HL-60 (cell line): ENCODE measurements at regions not wholly inside any gene's neighbourhood (a gene's known extent, or its start where the extent isn't known, plus 50 kb on each side); places are given as distances from the start of the nearest gene placed in this dataset.

Experiments used
- DNase-seq, 2 experiments: peaks; one replicate each; pipeline ENCODE4 v3.0.0-alpha.2; 2010 to 2020; ENCODE audit warnings: low read depth in 1 of 2, low spot score in 1 of 2
- H3K27ac ChIP-seq: fragments of 250-450 bp; sonication (Bioruptor Pico); replicated peaks from 2 replicates; pipeline ENCODE4 v1.5.1; 2020; ENCODE audit warnings: mild to moderate bottlenecking, moderate library complexity
- H3K27me3 ChIP-seq: fragments of 250-450 bp; sonication (Bioruptor Pico); 2 replicates; pipeline ENCODE4 v1.5.1; 2021; ENCODE audit warnings: mild to moderate bottlenecking, moderate library complexity; ENCODE audit not compliant: insufficient read depth, poor library complexity, severe bottlenecking
- H3K4me3 ChIP-seq: replicated peaks from 2 replicates; pipeline ENCODE4 v1.5.1; 2011; ENCODE audit warnings: mild to moderate bottlenecking, control low read depth, low read length; ENCODE audit not compliant: insufficient read depth
- GABPA ChIP-seq: IDR thresholded peaks from 2 replicates; pipeline ENCODE4 v1.6.1; 2012; ENCODE audit warnings: low read depth
- POLR2AphosphoS5 ChIP-seq: IDR thresholded peaks from 2 replicates; pipeline ENCODE4 v1.6.1; 2012; ENCODE audit warnings: low read depth
- SPI1 ChIP-seq: IDR thresholded peaks from 2 replicates; pipeline ENCODE4 v1.6.1; 2012; ENCODE audit warnings: low read depth, mild to moderate bottlenecking, borderline replicate concordance
- TF ChIP-seq, protein P1 (sequence below): IDR thresholded peaks from 2 replicates; pipeline ENCODE4 v1.6.1; 2012; ENCODE audit warnings: low read depth; ENCODE audit not compliant: insufficient replicate concordance
- TF ChIP-seq, protein P2 (sequence below): IDR thresholded peaks from one replicate; pipeline ENCODE4 v1.5.1; 2011; ENCODE audit warnings: low read length, control low read depth, inconsistent platforms; ENCODE audit not compliant: insufficient read depth

DNA sequence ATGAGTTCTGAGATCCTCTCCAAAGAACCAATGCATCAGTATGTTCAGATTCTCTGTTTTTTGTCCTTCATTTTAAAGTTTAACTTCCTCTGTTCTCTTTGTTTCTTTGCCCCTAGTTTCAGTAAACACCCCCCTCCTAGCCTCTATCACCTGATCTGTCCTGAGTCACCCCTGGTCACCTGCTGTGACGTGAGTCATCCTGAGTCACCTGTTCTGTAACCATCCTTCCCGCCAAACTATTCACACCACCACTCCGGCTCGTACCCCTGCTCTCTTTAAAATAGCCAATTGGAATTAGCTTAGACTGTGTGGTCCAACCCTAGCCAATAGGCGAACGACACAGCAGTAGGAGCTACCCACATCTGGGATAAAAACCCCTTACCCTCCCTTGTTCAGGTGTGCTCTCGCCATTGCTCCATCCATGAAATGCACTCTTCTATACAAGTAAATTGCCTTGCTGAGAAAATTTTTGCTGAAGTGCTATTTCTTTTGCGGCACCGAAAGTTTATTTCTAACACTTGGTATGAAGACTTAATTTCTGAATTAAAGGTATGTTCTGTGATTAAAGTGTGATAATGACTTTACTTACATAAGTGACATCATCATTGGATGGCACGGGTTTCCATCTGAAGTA lies 318.4 kb downstream of the AASDHPPT start:
- H3K4me3 ChIP-seq: no peak overlapping the region
- TF ChIP-seq, protein P1, sequence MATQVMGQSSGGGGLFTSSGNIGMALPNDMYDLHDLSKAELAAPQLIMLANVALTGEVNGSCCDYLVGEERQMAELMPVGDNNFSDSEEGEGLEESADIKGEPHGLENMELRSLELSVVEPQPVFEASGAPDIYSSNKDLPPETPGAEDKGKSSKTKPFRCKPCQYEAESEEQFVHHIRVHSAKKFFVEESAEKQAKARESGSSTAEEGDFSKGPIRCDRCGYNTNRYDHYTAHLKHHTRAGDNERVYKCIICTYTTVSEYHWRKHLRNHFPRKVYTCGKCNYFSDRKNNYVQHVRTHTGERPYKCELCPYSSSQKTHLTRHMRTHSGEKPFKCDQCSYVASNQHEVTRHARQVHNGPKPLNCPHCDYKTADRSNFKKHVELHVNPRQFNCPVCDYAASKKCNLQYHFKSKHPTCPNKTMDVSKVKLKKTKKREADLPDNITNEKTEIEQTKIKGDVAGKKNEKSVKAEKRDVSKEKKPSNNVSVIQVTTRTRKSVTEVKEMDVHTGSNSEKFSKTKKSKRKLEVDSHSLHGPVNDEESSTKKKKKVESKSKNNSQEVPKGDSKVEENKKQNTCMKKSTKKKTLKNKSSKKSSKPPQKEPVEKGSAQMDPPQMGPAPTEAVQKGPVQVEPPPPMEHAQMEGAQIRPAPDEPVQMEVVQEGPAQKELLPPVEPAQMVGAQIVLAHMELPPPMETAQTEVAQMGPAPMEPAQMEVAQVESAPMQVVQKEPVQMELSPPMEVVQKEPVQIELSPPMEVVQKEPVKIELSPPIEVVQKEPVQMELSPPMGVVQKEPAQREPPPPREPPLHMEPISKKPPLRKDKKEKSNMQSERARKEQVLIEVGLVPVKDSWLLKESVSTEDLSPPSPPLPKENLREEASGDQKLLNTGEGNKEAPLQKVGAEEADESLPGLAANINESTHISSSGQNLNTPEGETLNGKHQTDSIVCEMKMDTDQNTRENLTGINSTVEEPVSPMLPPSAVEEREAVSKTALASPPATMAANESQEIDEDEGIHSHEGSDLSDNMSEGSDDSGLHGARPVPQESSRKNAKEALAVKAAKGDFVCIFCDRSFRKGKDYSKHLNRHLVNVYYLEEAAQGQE: no peak
- TF ChIP-seq GABPA (no peak), POLR2AphosphoS5 (no peak), SPI1 (no peak)
- TF ChIP-seq, protein P2, sequence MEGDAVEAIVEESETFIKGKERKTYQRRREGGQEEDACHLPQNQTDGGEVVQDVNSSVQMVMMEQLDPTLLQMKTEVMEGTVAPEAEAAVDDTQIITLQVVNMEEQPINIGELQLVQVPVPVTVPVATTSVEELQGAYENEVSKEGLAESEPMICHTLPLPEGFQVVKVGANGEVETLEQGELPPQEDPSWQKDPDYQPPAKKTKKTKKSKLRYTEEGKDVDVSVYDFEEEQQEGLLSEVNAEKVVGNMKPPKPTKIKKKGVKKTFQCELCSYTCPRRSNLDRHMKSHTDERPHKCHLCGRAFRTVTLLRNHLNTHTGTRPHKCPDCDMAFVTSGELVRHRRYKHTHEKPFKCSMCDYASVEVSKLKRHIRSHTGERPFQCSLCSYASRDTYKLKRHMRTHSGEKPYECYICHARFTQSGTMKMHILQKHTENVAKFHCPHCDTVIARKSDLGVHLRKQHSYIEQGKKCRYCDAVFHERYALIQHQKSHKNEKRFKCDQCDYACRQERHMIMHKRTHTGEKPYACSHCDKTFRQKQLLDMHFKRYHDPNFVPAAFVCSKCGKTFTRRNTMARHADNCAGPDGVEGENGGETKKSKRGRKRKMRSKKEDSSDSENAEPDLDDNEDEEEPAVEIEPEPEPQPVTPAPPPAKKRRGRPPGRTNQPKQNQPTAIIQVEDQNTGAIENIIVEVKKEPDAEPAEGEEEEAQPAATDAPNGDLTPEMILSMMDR: no peak
- H3K27me3 ChIP-seq: no peaks in the 10 kb centered on the region
- no peak for DNase-seq
- H3K27ac ChIP-seq: no peak overlapping the region

DNA sequence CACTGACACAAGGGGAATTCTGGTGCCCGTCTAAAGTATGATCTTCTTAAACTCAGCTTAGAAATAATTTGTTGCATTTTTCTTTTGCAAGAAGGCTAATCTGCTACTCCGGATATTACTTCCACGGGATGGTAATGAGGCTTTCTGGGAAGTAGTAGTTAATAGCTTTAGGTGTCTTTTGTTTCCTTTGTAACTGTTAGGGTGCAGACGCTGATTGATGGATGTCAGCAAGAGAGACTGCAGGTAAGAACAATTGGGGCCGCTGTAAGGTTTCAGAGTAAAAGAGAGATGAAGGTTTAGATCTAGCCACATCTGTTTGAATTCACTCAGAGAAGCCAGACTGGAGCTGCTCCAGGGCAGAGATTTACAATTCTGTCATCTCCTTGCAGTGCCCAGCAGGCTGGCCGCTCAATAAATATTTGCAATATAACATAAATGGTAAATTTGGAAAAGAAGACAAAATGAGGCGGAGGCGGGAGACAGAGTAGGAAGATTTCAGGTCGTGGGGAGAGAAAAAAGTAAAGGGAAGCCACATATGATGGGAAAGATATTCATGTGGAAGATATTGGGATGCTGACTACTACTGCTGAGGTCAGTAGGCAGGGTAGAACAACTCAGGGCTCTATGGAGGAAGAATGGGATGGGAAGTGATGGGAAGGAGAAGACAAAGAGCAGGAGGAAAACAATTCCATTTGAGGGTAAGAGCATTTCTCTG lies 320.5 kb downstream of the AASDHPPT start:
- TF ChIP-seq, protein P1: no peak
- TF ChIP-seq GABPA (no peak), POLR2AphosphoS5 (no peak), SPI1 (no peak)
- TF ChIP-seq, protein P2: no peak
- DNase-seq: no peak
- Histone ChIP-seq H3K27ac (no peak overlapping the region), H3K27me3 (no peaks in the 10 kb centered on the region), H3K4me3 (no peak overlapping the region)

DNA sequence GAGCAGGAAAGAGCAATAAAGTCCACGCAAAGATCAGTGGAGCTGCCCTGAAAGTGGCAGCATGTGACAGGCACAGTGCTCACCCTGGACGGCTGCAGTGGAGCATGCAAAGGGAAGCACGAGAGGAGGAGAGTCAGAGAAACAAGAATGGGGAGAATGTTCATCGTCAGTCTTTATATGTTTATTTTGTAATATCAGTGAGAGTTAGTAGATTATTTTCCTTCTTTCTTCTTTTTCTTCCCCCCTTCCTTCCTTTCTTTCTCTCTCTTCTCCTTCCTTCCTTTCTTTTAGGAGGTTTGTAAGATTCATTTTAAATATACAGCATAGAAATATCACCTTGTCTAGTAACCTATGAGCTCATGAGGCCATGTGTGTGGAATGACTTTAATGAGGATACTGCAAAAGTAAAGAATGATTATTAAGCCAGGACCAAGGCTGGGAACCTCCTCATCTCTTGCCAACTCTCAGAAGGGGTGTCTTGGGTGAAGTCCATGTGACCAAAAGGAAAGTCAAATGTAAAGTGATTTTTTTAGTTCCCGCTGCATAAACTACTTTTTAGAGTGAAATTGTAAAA lies 321.1 kb downstream of the AASDHPPT start:
- no peak for DNase-seq
- TF ChIP-seq, protein P2: no peak
- TF ChIP-seq SPI1 (no peak), POLR2AphosphoS5 (no peak), GABPA (no peak)
- TF ChIP-seq, protein P1: no peak
- Histone ChIP-seq H3K4me3 (no peak overlapping the region), H3K27ac (no peak overlapping the region), H3K27me3 (no peaks in the 10 kb centered on the region)
